Stimulated activated CD4-positive, alpha-beta T cell treated with anti-CD3 and anti-CD28 coated beads, Interleukin-1b, Interleukin-23, amount 100 ng/mL, for 4 hours (primary cell): ENCODE measurements at regions not wholly inside any gene's neighbourhood (a gene's known extent, or its start where the extent isn't known, plus 50 kb on each side); places are given as distances from the start of the nearest gene placed in this dataset.

Source experiments
- DNase-seq, 2 donors: peaks; one replicate each; pipeline ENCODE4 v3.0.0-alpha.2; 2020; ENCODE audit warnings: low read depth in 2 of 2

- no peak for DNase-seq
These were observed 372.6 kb downstream of the RPRM start for GRCh38 chr2:153105829-153106578.

- DNase-seq: no peak
These were observed 377.4 kb downstream of the RPRM start for GRCh38 chr2:153101187-153101586.

GRCh38 chr2:153100151-153100550 is 378.4 kb downstream of the RPRM start:
- DNase-seq: no peak

GRCh38 chr2:153098073-153098472 is 379.7 kb downstream of the ARL6IP6 start:
- no peak for DNase-seq

DNA sequence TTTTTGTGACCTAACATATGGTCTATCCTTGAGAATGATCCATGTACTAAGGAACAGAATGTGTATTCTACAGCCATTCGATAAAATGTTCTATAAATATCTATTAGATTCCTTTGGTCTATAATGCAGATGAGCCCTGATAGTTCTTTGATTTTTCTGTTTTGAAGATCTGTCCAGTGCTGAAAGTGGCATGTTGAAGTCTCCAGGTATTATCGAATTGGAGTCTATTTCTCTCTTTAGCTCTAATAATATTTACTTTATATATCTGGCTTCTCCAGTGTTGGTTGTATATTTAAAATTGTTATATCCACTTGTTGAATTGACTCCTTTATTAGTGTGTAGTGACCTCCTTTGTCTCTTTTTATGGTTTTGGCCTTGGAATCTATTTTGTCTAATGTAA is 377.9 kb downstream of the ARL6IP6 start:
- no peak for DNase-seq

DNA sequence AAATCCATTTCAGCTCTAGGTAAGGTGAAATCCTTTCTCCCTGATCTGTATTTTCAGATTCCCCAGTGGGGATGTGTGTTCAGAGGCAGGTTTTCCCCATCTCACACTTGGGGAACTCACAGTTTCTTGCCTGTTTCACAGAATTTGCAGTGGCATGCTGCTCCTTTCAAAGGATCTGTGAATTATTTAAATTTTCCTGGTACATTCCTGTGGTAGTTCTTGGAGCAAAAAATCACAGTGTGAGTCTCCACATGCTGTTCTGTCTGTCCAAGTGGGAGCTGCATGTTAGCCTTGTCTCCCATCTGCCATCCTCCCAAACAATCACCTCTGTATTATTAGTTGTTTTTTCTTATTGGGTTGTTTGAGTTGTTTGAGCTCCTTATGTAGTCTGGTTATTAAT is 372.9 kb downstream of the ARL6IP6 start:
- no peak for DNase-seq

DNA sequence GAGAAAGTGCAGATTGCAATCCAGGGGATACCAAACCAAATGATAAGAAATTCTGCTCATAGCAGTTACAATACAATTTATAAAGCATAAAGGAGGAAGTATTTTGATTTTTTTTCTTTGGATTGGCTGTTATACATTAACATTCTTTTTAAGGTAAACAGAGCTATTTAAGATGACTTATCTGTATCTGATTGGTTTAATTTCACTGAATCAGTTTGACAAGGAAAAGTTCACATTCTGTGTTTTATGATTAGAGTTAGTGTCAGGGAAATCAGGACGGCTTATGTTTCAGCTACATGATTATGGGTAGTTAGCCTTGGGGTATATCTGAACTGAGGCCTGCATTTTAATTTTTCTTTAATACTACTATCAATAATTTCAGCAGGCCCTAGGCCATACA is 360.9 kb downstream of the ARL6IP6 start:
- no peak for DNase-seq

GRCh38 chr2:153077311-153077710 is 358.9 kb downstream of the ARL6IP6 start:
- no peak for DNase-seq

GRCh38 chr2:153074207-153074606 is 355.8 kb downstream of the ARL6IP6 start:
- DNase-seq: no peak

- no peak for DNase-seq
These were observed 354.4 kb downstream of the ARL6IP6 start for GRCh38 chr2:153072813-153073212.

GRCh38 chr2:153072077-153072476 is 353.7 kb downstream of the ARL6IP6 start:
- no peak for DNase-seq

GRCh38 chr2:153071090-153071489 is 352.7 kb downstream of the ARL6IP6 start:
- DNase-seq: no peak

- DNase-seq: no peak
These were observed 350.5 kb downstream of the ARL6IP6 start for GRCh38 chr2:153068915-153069314.

DNA sequence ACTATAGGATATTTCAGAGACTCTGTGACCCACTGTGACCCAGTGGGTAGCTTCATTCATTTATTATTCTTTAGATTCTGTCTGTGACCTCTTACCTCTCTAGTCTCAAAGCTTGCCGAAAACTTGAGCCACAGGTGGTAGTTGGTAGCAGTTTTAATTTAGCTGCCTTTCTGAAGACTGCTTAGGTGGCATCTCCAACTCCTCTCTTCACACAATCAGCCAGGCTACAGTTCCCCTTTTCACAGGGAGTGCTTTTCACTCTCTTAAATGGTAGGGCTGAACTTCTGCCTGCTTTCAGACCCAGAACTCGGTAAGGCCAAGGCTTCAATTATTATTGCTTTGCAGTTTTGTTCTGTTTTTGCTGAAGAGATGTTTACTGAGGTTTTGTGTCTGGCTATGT is 349.6 kb downstream of the ARL6IP6 start:
- no peak for DNase-seq

GRCh38 chr2:153059338-153060052 is 341.1 kb downstream of the ARL6IP6 start:
- no peak for DNase-seq

- DNase-seq: no peak
These were observed 339.3 kb downstream of the ARL6IP6 start for GRCh38 chr2:153057743-153058142.

DNA sequence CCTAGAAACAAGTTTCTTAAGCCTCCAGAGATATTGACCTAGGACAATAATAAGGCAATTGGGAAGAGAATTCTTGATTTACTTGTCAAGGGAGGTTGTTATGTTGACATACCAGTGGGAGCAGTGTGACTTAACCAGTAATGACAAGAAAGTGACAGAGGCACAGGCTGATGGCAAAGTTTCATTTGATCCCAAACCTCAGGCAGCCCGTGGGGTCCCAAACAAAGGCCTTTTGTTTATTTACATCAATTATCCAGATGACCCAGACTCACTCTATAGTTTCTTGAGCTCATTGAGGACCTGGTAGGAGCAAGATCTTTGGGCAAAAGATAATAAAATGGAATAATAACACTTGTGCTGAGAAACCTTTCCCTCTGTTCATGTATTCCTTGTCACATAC is 336.8 kb downstream of the ARL6IP6 start:
- DNase-seq: no peak

DNA sequence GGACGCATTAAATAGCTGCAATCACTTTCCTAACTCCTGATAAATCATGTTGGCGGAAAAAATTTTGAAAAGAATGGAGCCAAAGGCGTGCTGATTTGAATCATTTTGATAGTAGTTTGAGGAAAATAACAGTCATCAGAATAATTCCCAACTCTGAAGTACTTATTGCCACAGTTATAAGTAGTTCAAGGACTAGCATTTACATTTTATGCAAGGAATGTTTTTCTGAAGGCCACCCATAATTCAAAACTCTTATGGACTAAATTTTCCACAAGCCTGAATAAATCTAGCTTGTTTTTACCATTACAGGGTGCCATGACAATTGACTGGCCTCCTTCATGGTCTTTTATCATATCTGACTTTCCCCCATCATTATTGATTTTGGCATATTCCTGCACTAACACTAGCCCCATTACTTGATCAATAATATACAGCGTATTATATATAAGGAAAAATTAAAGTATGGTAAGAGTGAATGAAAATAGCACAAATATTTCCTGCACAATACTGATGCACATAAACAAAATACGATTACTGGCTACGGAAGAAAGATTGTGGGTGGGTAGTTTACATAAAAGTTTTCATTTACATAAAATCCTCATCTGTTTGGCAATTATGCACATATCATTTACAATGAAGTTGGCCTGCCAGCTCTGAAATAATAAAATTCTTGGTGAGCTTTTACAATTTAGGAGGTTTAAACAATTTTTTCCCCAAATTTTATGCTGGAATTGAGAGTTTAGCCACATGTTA is 334.6 kb downstream of the ARL6IP6 start:
- no peak for DNase-seq

DNA sequence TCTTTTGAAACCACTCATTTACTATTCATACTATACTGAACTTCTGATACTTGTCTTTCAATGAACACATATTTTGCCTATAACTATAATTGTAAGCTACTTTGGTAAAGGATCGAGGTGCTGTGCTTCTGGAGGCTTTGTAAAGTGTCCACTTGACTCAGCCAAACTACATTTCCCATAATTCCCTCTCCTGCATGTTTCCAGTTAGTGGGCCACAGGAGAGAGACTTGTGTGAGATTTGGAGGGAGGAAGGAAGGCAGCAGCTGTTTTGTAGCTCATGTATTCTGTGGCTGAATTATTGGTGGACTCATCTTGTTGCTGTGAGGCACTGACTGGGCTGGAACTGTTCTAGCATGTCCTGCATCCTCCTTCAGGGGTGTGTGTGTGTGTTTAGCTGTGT is 328.8 kb downstream of the ARL6IP6 start:
- no peak for DNase-seq

DNA sequence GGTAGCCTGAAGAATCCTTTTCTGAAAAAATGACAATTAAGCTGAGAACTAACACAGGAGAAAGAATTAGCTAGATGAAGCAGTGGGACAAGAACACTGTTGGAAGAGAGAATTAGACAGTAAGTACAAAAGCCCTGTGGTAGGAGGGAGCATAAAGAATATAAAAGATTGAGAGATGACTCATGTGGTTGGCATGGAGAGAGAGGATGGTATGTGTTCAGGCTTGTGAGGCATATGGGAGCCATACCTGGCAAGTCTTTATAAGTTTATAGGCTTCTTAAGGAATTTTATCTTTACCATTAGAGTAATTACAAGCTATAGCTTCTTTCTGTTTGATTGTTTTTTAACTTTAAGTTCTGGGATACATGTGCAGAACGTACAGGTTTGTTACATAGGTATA is 325.0 kb downstream of the ARL6IP6 start:
- no peak for DNase-seq

DNA sequence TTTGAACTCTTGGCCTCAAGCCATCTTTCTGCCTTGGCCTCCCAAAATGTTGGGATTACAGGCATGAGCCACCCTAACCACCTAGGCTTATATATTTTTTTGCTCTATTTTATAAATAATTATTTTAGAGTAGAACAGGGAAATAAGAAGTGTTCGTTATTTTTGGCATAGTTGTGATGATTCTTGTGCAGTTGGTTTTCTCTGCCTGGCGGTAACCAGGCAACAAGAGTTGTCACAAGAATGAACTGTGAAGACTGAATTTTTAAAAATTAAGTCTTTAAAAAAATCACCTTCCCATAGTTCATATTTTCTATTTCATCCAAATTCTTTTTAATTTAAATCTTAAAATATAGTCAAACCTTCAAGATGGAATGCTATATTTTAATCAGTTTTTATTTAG is 310.2 kb downstream of the ARL6IP6 start:
- DNase-seq: no peak

GRCh38 chr2:153027533-153027932 is 309.1 kb downstream of the ARL6IP6 start:
- no peak for DNase-seq

GRCh38 chr2:153020201-153020600 is 301.8 kb downstream of the ARL6IP6 start:
- no peak for DNase-seq
